Superior temporal gyrus (tissue), 1 donor: ENCODE measurements at regions not wholly inside any gene's neighbourhood (a gene's known extent, or its start where the extent isn't known, plus 50 kb on each side); places are given as distances from the start of the nearest gene placed in this dataset.
"Not testable (repeated sequence)": the region's sequence is repeated elsewhere in the genome, so short reads cannot be mapped to it uniquely, and the experiment has no call there.

Experiments used
- DNase-seq: peaks from one replicate; pipeline ENCODE4 v3.0.0-alpha.2; 2016; ENCODE audit errors: extremely low spot score

DNA sequence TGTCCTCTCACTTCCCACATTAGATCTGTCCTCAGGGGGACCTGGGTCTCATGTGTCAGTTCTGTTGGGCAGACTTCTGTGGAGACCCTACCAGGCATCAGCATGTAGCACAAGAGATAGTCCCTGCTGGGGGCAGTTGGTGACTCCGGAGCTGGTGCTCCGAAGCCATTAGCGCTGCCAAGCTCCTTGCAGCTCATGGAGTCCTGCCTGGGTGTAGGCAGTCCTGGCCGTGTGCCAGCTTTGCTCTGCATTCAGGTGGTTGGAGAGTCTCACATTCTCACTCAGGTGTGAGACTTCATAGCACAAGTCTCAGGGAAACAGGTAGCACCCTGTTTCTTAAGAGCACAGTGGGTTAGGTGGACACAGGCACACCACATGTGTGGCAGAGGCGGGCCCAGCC is 202.3 kb downstream of the LIPI start:
- DNase-seq: not testable (repeated sequence)

DNA sequence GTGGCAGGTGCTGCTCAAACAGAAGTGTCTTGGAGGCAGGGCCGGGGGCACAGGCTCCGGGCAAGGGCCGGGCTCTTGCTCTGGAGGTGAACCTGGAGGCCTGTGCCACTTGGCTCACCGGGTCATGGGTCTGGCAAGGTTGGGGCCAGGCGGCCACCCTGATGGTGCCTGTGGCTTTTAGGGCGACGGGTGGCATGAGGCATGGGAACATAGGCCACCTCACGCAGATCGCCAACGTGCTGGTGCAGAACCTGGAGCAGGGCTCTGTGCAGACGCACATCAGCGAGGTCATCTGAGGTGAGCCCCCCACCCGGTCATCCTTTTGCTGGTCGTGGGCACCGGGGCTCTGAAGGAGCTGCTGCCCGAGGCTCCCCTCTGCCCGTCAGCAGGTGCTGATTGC is 202.7 kb downstream of the LIPI start:
- DNase-seq: not testable (repeated sequence)

DNA sequence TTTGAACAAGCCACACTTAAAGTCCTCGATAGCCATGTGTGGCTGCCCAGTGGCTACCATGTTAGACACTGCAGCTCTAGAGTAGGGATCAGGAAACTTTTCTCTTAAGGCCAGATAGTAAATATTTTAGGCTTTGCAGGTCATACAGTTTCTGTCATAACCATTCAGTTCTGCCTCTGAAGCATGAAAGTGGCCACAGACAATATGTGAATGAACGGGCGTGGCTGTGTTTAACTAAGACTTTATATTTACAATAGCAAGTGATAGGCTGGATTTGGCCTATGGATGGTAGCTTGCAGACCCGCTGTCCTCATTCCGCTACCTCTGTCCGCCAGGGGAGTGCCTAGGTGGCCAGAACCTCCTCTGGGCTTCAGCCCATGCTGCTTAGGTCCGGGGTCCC is 204.6 kb downstream of the LIPI start:
- DNase-seq: not testable (repeated sequence)

DNA sequence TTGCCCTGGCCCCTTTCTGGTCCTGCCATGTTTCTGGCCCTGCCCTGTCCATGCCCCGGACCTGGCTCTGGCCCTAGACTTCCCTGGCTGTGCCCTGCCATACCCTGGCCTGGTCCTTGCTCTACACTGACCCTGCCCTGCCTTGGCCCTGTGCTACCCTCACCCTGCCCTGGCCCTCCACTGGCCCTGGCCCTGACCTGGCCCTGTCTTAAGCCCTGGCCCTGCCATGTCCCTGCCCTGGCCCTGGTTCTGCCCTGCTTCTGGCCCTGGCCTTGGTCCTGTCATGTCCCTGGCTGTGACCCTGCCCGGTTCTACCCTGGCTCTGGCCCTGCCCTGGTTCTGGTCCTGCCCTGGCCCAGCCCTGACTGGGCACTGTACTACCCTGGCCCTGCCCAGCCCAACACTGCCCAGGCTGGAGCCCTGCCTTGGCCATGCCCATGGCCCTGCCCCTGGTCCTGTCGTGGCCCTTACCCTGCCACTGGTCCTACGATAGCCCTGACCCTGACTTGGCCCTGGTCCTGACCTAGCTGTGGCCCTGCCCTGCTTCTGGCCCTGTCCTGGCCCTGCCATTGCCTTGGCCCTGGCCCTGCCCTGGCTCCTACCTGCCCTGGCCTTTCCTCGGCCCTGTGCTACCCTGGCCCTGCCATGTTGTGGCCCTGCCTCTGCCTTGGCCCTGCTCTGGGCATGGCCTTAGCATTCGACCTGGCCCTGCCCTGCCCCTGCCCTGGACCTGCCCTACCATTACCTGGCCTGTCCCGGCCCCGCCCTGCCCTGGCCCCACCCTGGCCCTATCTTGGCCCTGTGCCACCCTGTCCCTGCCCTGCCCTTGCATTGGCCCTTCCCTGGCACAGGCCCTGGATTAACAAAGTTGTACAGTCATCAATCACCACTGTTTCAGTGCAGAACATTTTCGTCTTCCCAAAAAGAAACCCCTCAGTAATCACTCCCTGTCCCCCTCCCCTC is 223.5 kb downstream of the LIPI start:
- DNase-seq: not testable (repeated sequence)

DNA sequence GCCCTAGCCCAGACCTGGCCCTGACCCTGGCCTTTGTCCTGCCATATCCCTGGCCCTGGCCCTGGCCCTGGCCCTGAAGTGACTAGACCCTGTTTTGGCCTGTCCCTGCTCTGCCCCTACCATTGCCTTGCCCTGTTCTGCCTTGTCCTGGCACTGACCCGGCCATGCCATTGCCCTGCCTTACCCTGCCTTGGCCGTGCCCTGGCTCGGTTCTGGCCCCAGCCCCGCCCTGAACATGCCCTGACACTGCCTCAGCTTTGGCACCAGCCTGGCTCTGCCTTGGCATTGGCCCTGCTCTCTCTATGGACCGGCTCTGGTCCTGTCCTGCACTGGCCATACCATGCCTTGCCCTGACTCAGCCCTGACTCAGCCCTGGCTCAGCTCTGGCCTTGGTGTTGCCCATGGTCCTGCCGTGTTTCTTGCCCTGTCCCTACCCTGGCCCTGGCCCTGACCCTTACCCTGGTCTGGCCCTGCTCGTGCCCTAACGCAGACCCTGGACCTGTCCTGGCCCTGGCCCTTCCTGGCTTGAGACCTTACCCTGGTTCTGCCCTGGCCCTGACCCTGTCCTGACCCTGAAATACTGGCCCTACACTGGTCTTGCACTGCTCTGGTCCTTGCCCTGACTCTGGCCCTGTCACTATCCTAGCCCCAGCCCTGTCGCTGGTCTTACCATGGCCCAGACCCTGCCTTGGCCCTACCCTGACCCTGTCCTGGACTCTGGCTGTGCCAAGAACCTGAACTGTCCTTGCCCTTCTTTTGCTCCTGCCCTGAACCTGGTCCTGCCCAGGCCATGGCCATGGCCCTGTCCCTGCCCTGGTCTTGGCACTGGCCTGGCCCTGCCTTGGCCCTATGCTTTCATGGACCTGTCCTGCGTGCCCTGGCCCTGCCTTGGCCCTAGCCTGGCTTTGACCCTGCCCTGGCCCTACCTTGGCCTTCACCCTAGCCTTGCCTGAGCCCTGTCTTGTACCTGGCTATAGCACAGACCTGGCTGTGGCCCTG is 224.6 kb downstream of the LIPI start:
- DNase-seq: not testable (repeated sequence)

DNA sequence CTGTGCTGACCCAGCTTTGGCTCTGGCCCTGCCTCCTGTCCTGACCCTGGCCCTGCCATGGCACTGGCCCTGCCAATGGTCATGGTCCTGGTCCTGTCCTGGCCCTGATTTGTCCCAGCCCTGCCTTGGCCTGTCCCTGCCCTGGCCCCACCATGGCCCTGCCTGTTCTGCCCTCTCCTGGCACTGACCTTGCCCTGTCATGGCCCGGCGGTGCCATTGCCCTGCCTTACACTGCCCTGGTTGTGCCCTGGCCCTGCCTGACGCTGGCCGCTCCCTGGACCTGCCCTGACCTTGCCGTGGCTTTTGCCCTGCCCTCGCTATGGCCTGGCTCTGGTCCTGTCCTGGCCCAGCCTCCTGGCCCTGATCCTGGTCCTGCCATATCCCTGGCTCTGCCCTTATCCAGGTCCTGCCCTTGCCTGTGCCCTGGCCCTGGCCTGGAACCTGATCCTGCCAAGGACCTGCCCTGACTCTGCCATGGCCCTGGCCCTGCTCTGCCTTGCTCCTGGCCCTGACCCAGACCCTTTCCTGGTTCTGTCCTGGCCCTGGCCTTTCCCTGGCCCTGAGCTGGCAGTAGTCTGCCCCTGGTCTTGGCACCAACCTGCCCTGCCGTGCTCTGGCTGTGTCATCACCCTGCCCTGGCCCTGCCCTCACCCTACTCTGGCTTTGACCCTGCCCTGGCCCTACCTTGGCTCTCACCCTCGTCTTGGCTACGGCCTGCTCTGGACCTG is 225.5 kb downstream of the LIPI start:
- not testable (repeated sequence) for DNase-seq

DNA sequence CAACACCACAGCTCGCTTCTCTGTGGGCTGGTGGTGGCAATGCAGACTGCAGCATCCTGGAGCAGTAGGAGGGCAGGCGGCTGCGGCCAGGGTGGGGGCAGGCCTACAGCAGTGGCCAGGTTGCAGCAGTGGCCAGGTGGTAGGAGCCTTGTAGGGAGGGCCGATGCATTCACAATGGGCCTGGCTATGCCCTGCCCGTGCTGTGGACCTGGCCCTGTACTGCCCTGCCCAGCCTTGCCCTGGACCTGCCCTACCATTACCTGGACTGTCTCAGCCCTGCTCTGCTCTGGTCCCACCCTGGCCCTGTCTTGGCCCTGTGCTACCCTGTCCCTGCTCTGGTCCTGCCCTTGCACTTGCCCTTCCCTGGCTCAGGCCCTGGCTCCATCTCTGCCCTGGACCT is 226.0 kb downstream of the LIPI start:
- DNase-seq: not testable (repeated sequence)

DNA sequence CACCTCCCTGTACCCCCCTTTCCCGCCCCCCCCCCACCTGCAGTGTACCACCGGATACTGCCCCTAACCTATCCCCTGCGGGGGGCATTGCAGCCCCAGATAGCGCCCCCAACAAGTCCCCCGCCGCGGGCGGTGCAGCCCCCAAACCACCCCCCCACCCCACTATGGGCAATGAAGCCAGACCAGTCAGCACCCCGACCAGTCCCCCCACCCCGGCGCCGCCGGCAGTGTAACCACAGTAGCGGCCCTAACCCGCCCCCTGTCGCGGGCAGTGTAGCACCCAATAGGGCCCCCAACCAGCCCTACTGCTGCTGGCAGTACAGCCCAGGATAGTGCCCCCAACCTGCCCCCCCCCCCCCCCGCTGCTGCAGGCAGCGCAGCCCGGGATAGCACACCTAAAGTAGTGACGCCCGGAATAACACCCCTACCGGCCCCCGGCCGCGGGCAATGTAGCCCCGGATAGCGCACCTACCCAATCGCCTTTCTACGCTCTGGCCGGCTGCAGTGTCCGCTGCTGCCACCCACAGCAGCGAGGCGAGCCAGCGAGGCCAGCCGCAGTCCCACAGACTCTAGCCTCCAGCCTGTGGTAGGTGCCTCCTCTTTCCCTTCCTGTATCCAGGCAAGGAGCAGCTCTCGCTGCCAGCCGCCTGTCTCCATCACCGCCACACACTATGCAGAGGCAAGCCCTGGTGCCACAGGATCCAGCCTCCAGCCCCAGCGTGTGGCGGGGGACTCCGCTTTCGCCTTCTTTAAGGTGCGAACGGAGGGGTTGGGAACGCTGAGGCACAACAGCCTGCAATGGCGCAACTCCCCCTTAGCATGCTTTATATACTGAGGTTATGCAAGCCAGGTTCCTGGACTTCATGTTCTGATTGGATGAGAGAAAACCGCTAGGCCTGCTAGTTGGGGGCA is 229.3 kb downstream of the LIPI start:
- DNase-seq: not testable (repeated sequence)

DNA sequence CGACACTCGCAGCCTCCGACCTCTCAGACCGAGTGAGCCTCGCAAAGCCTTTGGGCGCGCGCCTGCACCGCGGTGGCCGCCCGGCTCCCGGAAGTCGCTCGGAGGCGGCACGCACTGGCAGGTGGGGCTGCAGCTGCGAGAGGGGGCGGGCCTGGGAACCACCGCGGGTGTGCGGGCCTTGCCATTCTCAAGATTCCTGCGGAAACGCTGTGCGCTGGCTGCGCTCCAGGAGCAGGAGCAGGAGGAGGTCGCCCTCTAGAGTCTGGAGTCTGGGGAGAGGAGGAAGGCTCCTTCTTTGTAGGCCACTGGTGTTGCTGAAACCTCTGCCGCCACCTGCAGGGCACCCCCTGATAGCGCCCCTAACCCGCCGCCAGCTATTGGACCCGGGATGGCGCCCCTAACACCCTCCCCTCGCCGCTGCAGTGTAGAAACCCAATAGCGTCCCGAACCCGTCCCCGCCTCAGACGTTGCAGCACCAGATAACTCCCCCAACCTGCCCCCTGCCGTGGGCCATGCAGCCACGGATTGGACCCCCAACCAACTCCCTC is 230.6 kb downstream of the LIPI start:
- DNase-seq: not testable (repeated sequence)

DNA sequence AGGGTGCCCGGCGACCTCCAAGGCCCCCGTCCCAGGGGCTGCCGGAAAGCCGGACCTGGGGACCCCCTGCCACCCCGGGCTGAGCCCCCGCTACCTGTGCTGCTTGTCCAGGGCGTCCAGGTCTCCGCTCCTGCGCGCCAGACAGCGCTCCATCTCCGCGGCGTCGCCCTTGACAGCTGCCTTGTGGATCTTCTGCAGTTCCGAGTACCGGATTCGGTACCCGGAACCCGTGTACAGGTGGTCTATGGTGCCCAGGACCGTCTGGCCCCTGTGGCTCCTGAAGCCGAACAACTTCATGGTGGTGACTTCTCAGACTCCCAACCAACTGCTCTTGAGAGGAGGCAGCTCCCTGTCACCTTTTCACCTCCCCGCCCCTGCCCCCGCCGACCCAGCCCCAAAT is 231.1 kb downstream of the LIPI start:
- DNase-seq: not testable (repeated sequence)

DNA sequence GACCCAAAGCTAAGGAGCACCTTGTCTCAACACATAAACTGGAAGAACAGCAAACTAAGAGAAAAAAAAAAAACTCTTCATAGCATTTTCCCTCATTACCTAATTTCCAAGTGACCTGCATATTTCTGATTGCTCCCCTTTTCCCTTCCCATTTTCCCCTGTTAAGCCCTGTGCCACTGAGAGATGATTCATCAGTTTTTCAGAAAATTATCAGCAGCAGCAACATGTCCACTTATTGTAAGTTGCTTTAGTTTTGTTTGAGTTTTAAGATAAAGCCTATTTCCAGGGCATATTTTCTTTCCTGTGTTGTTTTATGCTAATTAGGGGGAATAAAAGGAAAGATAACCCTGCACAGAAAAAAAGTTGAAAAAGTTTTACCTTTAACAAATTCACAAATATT is 236.2 kb downstream of the LIPI start:
- DNase-seq: not testable (repeated sequence)

DNA sequence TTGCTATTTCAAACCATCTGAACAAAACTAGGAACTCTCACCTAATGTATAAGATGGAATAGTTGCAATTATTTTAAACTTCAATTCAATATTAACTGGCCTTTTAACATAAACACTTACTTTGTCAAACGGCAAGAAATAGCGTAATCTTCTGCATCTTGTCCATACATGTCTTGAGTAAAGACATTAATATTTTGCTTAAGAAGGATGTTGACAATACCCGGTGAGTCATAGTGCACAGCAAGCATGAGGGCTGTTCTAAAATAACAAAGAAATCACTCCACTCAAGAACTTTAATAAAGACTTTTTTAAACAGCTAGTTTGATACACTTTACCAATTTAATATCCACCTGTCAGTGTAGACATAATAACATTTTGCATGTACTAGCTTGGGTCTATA is 240.9 kb downstream of the LIPI start:
- not testable (repeated sequence) for DNase-seq

DNA sequence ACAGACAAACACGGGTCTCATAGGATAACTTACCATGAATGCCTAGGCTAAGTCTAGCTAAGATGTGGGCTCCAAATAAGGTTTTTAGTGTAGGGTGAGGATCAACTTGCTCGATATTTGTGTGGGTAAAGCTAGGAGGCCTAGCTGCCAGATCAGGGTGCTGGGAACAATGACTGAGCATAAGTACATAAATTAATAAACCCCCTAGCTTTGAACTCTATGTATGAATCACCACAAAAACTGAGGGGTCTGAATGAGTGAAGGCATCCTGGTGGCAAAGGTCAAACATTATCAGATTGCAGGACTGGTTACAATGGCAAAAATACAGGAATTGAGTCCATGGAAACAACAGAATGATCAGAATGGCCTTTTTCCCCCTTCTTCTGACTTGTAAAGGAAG is 241.8 kb downstream of the LIPI start:
- DNase-seq: not testable (repeated sequence)

DNA sequence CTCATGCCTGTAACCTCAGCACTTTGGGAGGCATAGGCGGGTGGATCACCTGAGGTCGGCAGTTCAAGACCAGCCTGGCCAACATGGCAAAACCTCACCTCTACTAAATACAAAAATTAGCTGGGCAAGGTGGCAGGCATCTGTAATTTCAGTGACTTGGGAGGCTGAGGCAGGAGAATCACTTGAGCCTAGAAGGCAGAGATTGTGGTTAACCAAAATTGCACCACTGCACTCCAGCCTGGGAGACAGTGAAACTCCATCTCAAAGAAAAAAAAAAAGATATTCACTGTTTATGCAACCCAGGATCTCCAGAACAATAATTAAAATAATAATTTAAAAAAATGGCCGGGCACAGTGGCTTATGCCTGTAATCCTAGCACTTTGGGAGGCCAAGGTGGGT is 247.5 kb downstream of the LIPI start:
- DNase-seq: not testable (repeated sequence)

DNA sequence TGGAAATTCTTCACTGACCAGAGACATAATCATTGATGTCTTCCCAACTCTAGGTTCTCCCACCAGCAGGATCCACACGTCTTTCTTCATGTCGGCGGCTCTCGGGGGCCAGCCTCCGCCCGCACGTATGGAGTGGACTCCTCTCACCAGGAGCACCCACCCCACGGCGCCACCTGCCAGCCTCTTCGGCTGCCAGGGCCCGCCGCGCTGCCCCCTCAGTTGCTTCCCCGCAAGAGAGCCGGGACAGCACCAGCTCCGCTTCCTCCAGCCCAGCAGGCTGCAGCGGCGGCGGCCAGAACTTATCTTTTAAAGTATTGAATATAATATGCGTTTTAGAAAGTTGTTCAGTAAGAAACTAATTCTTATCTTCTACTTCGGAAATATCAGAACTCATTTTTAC is 273.5 kb downstream of the LIPI start:
- no peak for DNase-seq

DNA sequence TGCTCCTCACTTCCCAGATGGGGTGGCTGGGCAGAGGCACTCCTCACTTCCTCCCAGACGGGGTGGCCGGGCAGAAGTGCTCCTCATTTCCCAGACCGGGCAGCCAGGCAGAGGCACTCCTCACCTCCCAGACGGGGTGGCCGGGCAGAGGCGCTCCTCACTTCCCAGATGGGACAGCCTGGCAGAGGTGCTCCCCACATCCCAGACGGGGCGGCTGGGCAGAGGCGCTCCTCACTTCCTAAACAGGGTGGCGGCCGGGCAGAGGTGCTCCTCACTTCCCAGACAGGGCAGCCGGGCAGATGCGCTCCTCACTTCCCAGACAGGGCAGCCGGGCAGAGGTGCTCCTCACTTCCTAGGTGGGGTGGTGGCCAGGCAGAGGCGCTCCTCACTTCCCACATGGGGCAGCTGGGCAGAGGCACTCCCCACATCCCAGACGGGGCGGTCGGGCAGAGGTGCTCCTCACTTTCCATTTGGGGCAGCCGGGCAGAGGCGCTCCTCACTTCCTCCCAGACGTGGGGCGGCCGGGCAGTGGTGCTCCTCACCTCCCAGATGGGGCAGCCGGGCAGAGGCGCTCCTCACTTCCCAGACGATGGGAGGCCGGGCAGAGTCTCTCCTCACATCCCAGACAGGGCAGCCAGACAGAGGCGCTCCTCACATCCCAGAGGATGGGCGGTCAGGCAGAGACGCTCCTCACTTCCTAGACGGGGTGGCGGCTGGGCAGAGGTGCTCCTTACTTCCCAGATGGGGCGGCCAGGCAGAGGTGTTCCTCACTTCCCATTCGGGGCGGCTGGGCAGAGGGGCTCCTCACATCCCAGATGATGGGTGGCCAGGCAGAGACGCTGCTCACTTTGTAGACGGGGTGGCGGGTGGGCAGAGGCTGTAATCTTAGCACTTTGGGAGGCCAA is 274.5 kb downstream of the LIPI start:
- DNase-seq: not testable (repeated sequence)

DNA sequence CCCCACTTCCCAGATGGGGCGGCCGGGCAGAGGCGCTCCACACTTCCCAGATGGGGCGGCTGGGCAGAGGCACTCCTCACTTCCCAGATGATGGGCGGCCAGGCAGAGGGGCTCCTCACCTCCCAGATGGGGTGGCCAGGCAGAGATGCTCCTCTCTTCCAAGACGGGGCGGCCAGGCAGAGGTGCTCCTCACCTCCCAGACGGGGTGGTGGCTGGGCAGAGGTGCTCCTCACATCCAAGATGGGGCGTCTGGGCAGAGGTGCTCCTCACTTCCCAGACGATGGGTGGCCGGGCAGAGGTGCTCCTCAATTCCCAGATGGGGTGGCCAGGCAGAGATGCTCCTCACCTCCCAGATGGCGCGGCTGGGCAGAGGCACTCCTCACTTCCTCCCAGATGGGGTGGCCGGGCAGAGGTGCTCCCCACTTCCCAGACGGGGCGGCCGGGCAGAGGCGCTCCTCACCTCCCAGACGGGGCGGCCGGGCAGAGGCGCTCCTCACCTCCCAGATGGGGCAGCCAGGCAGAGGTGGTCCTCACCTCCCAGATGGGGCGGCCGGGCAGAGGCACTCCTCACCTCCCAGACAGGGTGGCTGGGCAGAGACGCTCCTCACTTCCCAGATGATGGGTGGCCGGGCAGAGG is 275.2 kb downstream of the LIPI start:
- DNase-seq: not testable (repeated sequence)

DNA sequence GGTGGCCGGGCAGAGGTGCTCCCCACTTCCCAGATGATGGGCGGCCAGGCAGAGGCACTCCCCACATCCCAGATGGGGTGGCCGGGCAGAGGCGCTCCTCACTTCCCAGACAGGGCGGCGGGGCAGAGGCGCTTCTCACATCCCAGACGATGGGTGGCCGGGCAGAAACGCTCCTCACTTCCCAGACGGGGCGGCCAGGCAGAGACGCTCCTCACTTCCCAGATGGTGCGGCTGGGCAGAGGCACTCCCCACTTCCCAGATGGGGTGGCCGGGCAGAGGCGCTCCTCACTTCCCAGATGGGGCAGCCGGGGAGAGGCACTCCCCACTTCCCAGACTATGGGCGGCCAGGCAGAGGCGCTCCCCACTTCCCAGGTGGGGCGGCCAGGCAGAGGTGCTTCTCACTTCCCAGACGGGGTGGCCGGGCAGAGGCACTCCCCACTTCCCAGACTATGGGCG is 275.8 kb downstream of the LIPI start:
- not testable (repeated sequence) for DNase-seq
